DMS53 treated with DMSO at 0.1 percent for 48 hours (cell line): ENCODE measurements at regions not wholly inside any gene's neighbourhood (a gene's known extent, or its start where the extent isn't known, plus 50 kb on each side); places are given as distances from the start of the nearest gene placed in this dataset.

ENCODE experiments used
- DNase-seq: peaks from one replicate; lab custom pipeline; 2025; ENCODE audit not compliant: unreplicated experiment; lab: John Stamatoyannopoulos, UW

GRCh38 chr1:234554218-234554697, 55.7 kb downstream of the IRF2BP2 start:
- no peak for DNase-seq

- DNase-seq = no peak
These were observed 56.5 kb downstream of the IRF2BP2 start for GRCh38 chr1:234553240-234554188.

GRCh38 chr1:234551032-234551378, 59.0 kb downstream of the IRF2BP2 start:
- no peak for DNase-seq

GRCh38 chr1:234550341-234551031, 59.5 kb downstream of the IRF2BP2 start:
- DNase-seq = no peak

- no peak for DNase-seq
These were observed 60.4 kb downstream of the IRF2BP2 start for GRCh38 chr1:234549447-234550021.

- no peak for DNase-seq
These were observed 62.8 kb downstream of the IRF2BP2 start for GRCh38 chr1:234546890-234547788.

- no peak for DNase-seq
These were observed 63.6 kb downstream of the IRF2BP2 start for GRCh38 chr1:234546387-234546704.

- DNase-seq = peak; percentile 19
These were observed 64.2 kb downstream of the IRF2BP2 start for GRCh38 chr1:234545517-234546386.

- DNase-seq = peak; percentile 80
These were observed 65.2 kb upstream of the TARBP1 start for GRCh38 chr1:234544087-234544579.

- no peak for DNase-seq
These were observed 64.6 kb upstream of the TARBP1 start for GRCh38 chr1:234543442-234544086.

GRCh38 chr1:234542211-234542850, 63.4 kb upstream of the TARBP1 start:
- DNase-seq = no peak

- DNase-seq = no peak
These were observed 62.5 kb upstream of the TARBP1 start for GRCh38 chr1:234541286-234541975.

- no peak for DNase-seq
These were observed 61.4 kb upstream of the TARBP1 start for GRCh38 chr1:234540404-234540762.

- DNase-seq = no peak
These were observed 60.9 kb upstream of the TARBP1 start for GRCh38 chr1:234539666-234540403.

- no peak for DNase-seq
These were observed 60.1 kb upstream of the TARBP1 start for GRCh38 chr1:234538930-234539649.

GRCh38 chr1:234538062-234538731, 59.2 kb upstream of the TARBP1 start:
- no peak for DNase-seq
